HuH-7 (cell line): ENCODE measurements at regions not wholly inside any gene's neighbourhood (a gene's known extent, or its start where the extent isn't known, plus 50 kb on each side); places are given as distances from the start of the nearest gene placed in this dataset.
"Not testable (repeated sequence)": the region's sequence is repeated elsewhere in the genome, so short reads cannot be mapped to it uniquely, and the experiment has no call there.

ENCODE experiments used
- DNase-seq: peaks from one replicate; pipeline ENCODE4 v3.0.0; 2011; ENCODE audit warnings: low spot score

DNA sequence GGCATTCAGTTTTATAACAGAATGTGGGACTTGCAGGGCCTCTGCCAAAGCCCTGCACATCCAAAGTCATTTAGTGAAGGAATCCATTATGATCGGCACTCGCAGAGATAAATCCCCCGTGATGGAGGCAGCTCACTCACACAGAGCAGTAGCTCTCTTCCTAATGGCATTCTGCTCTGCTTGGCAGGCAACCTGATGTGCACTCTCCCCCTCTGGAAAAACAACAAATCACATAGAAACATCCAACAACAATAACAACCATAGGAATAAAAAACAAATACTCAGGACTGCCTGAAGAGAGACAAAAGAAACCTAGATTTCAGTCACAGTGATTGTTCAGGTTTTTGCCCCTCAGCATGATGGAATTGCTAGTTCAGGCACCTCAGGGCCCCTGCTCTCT is 59.7 kb downstream of the NAA11 start:
- DNase-seq, result no peak

DNA sequence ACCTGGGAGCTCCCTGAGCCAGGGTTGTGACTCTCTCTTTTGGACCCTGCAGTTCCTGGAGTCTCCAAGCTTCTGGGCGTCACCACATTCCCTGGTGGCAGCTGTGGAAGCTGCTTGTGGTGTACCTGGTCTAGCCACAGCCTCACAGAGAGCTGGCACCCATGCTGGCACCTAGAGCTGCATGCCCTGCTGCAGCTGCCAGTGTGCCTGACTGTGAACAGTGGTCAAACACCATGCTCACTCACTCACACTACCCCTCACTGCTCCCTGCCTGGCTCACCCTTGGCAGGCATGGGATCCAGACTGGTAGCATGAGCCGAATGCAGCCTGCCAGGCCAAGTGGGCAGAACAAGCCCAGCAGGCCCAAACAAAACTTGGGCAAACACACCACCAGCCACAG is 66.6 kb downstream of the NAA11 start:
- DNase-seq, result no peak

DNA sequence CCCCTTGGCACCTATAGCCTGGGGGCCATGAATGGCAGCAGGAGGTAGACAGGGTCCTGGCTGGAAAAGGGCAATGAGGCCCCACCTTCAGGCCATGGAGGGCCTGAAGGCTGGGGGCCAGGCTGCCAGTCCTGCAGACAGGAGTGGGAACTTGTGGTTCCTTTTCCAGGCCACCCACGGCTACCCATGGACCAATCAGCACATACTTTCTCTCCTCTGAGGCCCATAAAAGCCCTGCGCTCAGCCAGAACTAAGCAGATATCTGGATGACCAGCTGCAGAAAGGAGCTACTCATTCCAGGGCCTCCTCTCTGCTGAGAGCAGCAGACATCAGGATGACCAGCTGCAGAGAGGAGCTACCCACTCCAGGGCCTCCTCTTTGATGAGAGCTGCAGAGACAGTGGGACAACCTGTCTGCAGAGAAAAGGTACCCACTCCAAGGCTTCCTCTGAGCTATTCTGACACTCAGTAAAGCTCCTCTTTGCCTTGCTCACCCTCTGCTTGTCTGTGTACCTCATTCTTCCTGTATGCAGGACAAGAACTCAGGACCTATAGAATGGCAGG is 67.2 kb downstream of the NAA11 start:
- DNase-seq, result no peak

DNA sequence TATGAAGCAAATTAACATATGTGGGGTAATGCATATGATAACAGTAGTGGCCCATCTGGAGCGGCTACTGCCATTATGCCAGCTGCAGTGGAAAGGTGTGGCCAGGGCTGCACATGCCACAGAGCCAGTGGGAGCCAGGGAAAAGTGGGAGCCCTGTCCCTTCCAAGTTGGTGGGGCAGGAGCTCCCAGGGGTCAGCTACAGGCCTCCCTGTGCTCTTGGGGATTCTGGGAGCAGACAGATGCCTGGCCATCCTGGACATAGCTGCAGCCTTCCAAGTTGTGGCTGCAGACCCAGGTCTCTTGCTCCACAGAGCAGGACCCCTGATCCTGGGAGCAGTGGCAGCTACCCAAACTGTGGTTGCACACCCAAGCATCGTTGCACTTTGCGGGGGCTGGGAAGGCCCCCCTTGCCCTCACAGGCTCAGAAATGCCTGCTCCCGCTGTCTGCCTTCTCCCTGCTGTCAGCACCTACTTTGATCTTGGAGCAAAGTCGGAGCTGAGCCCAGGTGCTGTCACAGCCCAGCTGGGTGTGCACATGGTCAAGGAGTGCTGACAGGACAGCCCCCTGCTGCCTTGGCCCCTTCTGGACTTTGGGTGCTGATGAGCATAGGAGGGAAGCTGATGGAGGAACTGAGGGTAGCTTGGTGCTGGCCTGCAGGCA is 67.8 kb downstream of the NAA11 start:
- no peak for DNase-seq

DNA sequence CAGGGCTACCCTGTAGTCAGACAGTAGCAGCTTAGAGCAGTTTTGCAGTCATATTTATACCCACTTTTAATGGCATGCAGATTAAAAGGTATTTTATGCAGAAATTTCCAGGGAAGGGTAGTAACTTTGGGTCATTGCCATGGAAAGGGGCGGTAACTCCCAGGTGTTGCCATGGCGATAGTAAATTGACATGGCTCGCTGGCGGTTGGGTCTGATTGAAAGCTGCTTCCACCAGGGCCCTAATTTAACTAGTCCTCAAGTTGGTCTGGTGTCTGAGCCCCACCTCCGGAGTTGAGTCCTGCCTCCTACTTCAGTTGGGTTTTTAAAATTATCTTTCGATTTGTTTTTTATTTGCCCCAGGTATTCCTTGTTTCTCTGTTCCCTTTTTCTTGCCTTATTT is 70.1 kb downstream of the NAA11 start:
- no peak for DNase-seq

DNA sequence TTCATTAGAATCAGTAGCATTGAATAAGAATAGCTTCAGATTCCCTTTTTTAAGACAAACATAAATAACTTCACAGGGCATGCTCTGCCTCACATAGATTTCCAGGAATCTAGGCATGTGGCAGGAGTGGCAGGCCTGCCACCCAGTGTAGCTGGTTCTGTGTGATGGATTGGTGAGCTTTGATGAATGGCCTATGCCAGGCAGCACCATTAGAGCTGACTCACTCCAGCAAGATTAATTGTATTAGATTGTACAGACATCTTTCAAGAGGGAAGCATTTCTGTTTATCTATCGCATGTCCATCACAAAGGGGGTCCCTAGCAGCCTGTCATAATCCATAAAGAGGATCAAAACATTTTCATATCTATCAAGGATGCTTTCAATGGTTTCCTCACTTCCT is 71.9 kb downstream of the NAA11 start:
- DNase-seq, result no peak

DNA sequence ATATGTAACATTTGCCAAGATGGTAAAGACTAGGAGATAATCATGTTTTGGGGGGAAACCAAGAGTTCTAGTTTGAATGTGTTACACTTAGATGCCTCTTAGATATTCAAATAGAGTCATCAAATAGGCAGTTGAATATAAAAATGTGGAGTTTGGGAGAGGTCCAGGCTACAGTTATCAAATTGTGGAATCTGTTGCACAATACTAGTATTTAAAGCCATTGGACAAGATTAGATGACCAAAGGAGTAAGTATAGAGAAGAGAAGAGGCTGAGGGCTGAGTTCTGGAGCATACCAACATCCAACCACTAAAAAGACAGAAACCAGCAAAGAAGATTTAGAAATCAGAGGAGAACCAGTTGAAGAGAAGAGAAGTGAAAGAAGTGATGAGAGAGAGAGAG is 72.7 kb downstream of the NAA11 start:
- DNase-seq, result no peak

DNA sequence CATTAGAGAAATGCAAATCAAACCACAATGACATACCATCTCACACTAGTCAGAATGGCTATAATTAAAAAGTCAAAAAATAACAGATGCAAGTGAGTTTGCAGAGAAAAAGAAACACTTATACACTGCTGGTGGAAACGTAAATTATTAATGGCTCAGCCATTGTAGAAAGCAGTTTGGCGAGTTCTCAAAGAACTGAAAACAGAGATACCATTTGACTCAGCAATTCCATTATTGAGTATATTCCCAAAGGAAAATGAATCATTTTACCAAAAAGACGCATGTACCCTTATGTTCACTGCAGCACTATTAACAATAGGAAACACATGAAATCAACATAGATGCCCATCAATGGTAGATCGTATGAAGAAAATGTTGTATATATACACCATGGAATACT is 75.0 kb downstream of the NAA11 start:
- no peak for DNase-seq

DNA sequence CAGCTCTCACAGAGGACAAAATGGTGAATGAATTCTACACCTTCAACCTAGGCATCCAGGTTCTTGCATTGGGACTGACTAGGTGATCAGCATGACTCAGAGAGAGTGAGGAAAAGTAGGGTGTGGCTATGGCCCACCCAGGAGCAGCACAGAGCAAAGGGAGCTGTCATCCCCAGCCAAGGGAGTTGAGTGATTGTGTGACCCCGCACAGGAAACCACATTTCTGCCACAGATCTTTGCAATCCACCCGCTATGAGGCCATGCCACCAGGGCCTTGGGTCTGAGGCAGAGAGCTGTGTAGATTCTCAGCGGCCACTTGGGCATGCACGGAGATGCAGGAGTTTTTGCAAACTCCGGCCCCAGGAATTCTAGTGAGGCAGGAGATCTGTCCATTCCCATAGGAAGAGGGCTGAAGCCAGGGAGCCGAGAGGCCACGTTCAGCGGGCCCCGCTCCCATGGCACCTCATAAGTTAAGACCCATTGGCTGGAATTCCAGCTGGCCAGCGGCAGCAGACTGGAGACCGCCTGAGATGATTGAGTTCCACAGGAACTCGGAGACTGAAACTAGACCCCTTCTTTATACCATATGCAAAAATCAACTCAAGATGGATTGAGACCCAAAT is 75.9 kb downstream of the NAA11 start:
- DNase-seq, result no peak

DNA sequence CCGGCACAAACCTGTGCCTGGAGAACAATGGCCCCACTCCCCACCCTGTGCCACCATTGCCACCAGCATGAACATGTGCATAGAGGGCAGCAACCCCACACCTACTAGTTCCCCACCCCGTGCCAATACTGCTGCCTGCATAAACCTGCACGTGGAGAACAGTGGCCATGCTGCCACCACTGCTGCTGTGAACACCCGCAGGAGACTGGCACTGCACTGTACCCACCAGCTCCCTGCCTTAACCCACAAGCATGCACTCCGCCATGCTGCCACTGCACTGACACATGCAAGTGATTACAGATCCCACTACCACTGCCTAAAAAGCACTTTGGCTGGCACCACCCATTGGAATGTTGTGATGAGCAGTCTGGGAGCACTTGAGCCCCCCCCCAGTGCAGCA is 77.3 kb downstream of the NAA11 start:
- DNase-seq, result no peak

DNA sequence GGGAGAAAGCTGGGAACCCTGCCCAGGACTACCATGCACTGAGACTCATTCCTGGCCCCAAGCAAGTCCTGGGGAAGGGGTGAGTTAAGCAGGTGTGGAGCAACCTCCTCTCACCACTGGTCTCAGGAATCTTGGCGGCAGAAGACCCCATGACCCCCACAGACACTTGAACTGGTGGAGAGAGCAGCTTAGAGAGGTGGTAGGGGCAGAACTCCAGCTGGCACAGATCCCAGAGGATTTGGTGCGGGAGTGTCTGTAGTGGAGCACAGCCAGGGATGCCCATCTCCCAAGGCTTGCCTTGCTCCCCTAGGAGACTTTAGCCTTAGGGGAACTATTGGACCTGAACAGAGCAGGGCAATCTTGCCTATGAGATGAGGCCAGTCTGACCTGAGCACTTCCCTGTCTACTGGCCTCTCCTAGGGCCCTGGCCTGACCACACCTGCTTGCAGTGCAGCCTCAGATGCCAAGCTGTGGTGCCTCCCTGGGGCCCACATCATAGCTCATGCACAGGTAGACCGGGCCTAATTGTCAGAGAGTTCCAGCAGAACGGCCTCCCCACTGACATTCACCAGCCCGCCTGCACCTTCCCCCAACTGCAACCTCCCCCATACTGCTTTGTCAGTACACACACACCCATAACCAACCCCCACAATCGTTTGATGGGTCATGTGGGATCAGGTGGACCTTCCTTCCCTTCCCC is 78.0 kb downstream of the NAA11 start:
- no peak for DNase-seq

DNA sequence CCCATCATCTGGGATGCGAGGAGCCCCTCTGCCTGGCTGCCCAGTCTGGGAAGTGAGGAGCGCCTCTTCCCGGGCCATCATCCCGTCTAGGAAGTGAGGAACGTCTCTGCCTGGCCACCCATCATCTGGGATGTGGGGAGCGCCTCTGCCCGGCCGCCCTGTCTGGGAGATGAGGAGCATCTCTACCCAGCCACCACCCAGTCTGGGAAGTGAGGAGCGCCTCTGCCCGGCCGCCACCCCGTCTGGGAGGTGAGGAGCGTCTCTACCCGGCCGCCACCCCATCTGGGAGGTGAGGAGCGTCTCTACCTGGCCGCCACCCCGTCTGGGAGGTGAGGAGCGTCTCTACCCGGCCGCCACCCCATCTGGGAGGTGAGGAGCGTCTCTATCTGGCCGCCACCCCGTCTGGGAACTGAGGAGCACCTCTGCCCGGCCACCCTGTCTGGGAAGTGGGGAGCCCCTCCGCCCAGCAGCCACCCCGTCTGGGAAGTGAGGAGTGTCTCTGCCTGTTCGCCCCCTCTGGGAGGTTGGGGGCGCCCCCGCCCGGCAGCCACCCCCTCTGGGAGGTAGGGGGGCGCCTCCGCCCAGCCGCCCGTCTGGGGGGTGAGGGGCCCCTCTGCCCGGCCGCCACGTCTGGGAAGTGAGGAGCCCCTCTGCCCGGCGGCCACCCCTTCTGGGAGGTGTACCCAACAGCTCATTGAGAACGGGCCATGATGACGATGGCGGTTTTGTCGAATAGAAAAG is 80.5 kb downstream of the NAA11 start:
- not testable (repeated sequence) for DNase-seq

DNA sequence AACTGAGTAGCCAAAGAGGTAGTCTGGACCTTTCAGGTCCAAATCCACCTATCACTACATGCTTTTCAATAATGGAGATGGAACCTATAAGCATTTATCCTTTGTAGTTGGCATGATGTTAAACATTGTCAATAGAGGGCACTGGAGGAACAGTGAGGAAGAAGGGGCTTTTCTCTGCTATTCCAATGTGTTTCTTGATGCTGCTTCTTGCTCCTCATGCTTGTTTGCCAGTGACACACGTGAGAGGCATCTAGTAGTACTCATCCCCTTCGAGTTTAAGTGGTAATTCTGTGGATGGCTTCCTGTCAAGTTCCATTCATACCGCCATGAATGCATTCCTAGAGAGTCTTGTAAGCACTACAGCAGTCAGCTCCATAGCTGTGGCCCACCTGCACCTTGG is 84.0 kb downstream of the NAA11 start:
- no peak for DNase-seq

DNA sequence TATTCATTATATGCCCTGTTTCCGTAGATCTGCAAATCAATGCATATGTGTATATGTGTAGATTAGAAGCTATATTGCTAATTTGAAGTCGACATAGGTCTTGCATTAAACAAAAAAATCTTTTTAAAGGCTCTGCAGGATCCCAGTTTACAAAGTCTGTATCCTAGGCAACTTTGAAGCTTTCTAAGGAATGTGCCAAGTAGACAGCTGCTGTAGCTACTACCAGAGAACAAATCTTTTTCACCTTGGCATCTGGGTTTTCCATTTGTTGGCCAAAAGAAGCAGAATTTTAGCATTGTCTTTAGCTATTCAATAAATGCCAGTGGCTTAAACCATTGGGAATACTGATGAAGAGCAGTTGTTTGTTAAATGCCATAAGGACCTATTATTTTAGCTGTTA is 88.0 kb downstream of the NAA11 start:
- no peak for DNase-seq

DNA sequence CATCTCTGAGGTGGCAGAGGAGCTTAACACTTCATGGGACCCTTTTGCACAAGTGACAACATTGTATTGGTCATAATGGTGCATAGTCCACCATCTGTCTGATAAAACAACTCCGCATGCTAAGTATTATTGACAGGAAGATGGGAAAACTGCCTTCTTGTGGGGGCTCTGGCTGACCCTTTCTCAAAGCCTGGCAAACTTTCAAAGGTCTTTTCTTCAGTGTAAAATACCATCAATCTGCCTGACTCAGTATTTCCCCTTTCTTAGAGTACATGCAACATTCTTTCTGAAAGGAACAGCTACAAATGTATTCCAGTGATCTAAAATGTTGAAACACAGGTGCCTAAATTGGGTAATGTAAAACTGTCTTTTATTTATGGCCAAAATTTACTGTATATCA is 89.1 kb downstream of the NAA11 start:
- no peak for DNase-seq

DNA sequence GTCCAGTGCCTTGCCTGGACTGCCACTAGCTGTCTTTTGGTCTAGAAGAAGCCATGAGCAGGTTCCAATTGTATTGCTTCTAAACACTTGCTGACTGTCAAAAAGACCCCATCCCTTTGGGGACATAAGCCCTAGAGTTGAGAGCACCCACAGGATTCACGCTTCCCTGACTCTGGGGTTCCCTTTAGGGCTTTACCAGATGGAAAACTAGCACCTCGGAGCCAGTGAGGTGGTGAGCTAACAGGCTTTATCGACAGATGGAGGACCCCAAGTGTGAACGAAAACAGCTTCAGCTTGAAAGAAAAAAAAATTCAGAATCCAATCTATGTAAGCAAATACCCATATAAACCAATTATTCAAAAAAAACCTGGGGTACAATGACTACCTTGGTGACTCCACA is 90.8 kb downstream of the NAA11 start:
- no peak for DNase-seq

DNA sequence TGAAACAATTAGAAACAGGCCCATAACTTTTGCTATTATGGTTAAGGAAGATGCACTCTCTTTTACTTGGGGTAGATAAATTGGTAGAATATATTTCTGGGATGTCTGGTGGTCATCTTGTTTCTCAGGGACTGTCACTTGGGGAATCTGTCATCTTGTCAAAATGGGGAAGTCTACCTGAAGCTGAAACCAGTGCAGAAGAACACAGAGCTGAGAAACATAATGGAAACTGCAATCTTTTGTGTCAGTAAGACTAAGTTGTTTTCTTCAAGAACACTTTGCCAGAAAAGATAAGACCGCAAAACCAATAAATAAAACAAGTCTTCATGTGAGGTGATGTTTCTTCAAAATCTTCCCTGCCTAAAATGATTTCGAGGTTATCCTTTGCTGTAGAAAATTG is 92.0 kb downstream of the NAA11 start:
- DNase-seq, result no peak

DNA sequence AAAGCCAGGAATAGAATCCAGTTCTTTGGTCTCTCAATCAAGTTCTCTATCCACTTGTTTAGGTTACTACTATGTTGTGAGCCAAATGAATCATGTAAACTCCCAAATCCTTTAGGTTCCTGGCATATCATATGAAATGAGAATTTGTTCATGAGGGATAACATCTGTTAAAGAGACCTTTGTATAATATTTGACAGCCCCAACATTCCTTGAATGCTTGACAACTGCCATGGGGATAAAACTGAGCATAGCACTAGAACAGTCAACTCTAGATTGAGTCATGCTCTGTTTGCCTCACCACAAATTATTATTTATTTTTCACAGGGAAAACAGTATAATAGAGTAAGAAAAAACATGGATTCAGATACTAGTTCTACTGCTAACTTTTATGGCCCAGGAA is 93.3 kb downstream of the NAA11 start:
- no peak for DNase-seq

DNA sequence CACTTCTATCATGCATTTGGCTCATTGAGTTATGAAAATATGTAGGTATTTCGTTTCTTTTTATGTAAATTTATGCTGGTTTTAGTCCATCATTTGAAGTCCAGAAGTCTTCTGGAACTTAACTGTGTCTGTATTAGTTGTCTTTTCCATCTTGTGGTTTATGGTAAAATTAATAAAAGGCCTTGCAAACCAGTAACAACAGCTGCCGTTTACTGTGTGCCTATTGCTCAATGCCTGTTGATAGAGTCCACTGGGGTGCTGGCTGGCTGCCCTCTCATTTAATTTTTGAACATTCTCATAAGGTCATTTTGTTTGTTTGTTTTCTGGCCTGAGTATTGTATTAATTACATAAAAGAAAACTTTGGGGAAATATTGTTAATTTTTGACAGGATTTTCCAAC is 98.0 kb downstream of the NAA11 start:
- no peak for DNase-seq

DNA sequence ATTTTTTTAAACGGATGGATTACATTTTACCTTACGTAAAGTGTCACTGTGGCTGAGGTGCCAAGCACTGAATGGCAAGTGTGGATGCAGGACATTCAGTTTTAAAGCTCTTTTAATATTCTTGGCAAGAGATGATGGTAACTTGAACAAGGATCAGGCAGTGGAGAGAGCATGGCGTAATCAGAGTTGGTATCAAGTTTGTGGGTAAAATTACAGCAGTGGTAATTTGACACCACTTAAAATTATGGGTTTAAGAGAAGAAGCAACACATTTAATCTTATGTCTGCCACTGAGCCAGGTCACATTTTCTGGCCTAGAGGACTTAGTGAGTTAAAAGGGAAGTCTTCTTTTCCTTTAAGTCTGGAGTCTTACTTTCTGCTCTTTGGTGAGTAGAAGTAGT is 100.5 kb downstream of the NAA11 start:
- no peak for DNase-seq

DNA sequence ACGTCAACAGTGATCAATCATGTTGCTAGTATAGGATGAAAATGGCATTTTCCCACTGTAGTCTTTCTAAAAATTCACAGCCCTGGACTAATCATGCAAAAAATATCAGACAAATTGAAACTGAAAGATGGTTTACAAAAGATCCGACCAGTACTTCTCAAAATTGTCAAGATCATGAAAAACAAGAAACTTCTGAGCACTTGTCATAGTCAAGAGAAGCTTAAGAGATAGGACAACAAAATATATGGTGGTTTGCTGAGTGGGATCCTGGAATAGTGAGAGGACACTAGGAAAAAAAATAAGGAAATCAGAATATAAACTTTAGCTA is 101.1 kb downstream of the NAA11 start:
- no peak for DNase-seq

DNA sequence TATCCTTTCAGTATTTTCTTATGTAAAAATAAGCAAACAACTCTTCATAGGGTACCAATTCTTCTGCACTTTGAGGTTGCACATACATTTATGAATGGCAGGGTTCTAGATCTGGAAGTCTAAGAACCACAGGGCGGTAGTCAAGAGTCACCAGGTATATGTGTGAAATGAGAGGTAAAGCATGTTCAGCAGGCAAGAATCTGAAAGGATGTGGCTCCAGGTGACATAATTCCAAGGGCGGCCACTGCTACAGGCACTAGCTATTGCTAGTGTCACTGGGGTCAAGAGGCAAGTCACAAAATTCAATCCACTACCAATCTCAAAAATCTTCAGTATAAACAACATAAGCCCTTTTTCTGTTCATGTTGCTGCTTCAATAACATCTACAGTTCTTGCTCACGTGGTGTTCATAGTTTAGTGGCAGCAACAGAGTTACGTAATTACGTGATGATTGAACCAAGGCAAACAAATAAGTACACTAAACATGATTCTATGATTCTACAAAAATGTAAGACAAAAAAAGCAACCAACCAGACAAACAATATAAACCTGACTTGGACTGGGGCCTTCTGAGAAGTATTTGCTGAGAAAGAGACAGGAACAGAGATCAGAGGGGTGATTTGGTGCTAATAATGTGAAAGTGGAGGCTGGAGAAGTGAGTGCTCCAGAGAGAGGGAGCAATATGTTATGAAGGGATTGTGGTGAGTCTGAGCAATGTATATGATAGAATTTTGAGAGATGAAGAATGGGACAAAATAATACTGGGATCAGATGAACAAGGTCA is 101.7 kb downstream of the NAA11 start:
- no peak for DNase-seq
